HepG2 (cell line): ENCODE measurements at regions not wholly inside any gene's neighbourhood (a gene's known extent, or its start where the extent isn't known, plus 50 kb on each side); places are given as distances from the start of the nearest gene placed in this dataset.

Experiments
- BCL6 ChIP-seq: IDR thresholded peaks from 2 replicates; pipeline ENCODE4 v1.6.1; 2016; ENCODE audit warnings: missing genetic modification reagents, missing compliant biosample characterization
- CCAR2 ChIP-seq: fragments of 200-400 bp; formaldehyde crosslinking; optimal IDR thresholded peaks from 2 replicates; pipeline ENCODE3; 2018; ENCODE audit warnings: low read depth, mild to moderate bottlenecking, low read length, moderate library complexity
- KAT7 ChIP-seq: IDR thresholded peaks from 2 replicates; pipeline ENCODE4 v1.6.1; 2018; ENCODE audit warnings: borderline replicate concordance, missing compliant biosample characterization
- MXD4 ChIP-seq: IDR thresholded peaks from 2 replicates; pipeline ENCODE4 v1.6.1; 2016; ENCODE audit warnings: mild to moderate bottlenecking, missing biosample characterization, missing genetic modification reagents
- NR2C2 ChIP-seq: sonication (generic); formaldehyde crosslinking; IDR thresholded peaks from 2 replicates; pipeline ENCODE4 v1.4.0; 2020; ENCODE audit warnings: missing genetic modification reagents, mild to moderate bottlenecking, moderate library complexity, borderline replicate concordance
- TOE1 ChIP-seq: sonication (generic); formaldehyde crosslinking; IDR thresholded peaks from 2 replicates; pipeline ENCODE4 v1.4.0; 2020; ENCODE audit warnings: mild to moderate bottlenecking, missing genetic modification reagents
- ZBTB7A ChIP-seq: sonication (generic); formaldehyde crosslinking; IDR thresholded peaks from 2 replicates; pipeline ENCODE4 v1.8.0; 2022; ENCODE audit warnings: mild to moderate bottlenecking, missing genetic modification reagents
- ZNF629 ChIP-seq: sonication (generic); formaldehyde crosslinking; conservative IDR thresholded peaks from 2 replicates; pipeline ENCODE4 v1.5.0; 2020; ENCODE audit warnings: missing genetic modification reagents
- TF ChIP-seq, protein P1 (sequence below): sonication (generic); formaldehyde crosslinking; IDR thresholded peaks from 2 replicates; pipeline ENCODE4 v1.5.1; 2020; ENCODE audit warnings: mild to moderate bottlenecking, missing genetic modification reagents, moderate library complexity
- TF ChIP-seq, protein P2 (sequence below), 2 experiments: IDR thresholded peaks; 2 replicates each; pipeline ENCODE4 v1.6.1; 2011 to 2012; ENCODE audit warnings: low read length in 2 of 2, borderline replicate concordance in 1 of 2, low read depth in 1 of 2, mild to moderate bottlenecking in 1 of 2, moderate library complexity in 1 of 2
- TF ChIP-seq, protein P3 (sequence below): sonication (generic); formaldehyde crosslinking; IDR thresholded peaks from 2 replicates; pipeline ENCODE4 v1.5.0; 2020; ENCODE audit warnings: mild to moderate bottlenecking, missing genetic modification reagents, moderate library complexity

DNA sequence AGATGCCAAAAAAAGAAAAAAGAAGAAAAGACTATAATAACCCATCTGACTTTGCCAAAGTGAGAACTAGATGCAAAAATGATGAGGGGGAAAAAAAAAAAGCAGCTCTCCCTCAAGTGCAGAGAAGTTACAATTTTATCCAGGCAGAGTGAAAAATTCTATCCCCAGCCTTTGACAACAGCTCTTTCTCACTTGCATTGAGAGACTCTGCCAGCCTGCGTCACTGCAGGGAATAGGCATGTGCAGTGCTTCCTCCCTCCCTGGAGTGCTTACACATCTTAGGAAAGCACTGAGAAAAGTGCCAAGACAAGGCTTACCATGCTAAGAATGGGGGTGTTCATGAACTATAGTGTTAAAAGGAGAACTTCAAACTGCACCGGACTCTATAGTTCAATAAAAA lies 418.6 kb upstream of the TYRP1 start:
- TF ChIP-seq MXD4 (CRISPR knock-in tag): no peak
- TF ChIP-seq KAT7 (CRISPR knock-in tag): no peak
- TF ChIP-seq, protein P1, sequence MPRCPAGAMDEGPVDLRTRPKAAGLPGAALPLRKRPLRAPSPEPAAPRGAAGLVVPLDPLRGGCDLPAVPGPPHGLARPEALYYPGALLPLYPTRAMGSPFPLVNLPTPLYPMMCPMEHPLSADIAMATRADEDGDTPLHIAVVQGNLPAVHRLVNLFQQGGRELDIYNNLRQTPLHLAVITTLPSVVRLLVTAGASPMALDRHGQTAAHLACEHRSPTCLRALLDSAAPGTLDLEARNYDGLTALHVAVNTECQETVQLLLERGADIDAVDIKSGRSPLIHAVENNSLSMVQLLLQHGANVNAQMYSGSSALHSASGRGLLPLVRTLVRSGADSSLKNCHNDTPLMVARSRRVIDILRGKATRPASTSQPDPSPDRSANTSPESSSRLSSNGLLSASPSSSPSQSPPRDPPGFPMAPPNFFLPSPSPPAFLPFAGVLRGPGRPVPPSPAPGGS: no peak
- no peak for TF ChIP-seq ZBTB7A (CRISPR knock-in tag)
- no peak for TF ChIP-seq TOE1 (CRISPR knock-in tag)
- TF ChIP-seq, protein P2, sequence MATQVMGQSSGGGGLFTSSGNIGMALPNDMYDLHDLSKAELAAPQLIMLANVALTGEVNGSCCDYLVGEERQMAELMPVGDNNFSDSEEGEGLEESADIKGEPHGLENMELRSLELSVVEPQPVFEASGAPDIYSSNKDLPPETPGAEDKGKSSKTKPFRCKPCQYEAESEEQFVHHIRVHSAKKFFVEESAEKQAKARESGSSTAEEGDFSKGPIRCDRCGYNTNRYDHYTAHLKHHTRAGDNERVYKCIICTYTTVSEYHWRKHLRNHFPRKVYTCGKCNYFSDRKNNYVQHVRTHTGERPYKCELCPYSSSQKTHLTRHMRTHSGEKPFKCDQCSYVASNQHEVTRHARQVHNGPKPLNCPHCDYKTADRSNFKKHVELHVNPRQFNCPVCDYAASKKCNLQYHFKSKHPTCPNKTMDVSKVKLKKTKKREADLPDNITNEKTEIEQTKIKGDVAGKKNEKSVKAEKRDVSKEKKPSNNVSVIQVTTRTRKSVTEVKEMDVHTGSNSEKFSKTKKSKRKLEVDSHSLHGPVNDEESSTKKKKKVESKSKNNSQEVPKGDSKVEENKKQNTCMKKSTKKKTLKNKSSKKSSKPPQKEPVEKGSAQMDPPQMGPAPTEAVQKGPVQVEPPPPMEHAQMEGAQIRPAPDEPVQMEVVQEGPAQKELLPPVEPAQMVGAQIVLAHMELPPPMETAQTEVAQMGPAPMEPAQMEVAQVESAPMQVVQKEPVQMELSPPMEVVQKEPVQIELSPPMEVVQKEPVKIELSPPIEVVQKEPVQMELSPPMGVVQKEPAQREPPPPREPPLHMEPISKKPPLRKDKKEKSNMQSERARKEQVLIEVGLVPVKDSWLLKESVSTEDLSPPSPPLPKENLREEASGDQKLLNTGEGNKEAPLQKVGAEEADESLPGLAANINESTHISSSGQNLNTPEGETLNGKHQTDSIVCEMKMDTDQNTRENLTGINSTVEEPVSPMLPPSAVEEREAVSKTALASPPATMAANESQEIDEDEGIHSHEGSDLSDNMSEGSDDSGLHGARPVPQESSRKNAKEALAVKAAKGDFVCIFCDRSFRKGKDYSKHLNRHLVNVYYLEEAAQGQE (IDR thresholded peaks at IDR 0.05; ENCODE audit: borderline replicate concordance in 1 of 2, low read depth in 1 of 2, low read length in 2 of 2): no peak
- TF ChIP-seq, protein P3, sequence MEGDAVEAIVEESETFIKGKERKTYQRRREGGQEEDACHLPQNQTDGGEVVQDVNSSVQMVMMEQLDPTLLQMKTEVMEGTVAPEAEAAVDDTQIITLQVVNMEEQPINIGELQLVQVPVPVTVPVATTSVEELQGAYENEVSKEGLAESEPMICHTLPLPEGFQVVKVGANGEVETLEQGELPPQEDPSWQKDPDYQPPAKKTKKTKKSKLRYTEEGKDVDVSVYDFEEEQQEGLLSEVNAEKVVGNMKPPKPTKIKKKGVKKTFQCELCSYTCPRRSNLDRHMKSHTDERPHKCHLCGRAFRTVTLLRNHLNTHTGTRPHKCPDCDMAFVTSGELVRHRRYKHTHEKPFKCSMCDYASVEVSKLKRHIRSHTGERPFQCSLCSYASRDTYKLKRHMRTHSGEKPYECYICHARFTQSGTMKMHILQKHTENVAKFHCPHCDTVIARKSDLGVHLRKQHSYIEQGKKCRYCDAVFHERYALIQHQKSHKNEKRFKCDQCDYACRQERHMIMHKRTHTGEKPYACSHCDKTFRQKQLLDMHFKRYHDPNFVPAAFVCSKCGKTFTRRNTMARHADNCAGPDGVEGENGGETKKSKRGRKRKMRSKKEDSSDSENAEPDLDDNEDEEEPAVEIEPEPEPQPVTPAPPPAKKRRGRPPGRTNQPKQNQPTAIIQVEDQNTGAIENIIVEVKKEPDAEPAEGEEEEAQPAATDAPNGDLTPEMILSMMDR (CRISPR knock-in tag): no peak
- no peak for TF ChIP-seq NR2C2 (CRISPR knock-in tag)
- TF ChIP-seq CCAR2: no peak
- TF ChIP-seq ZNF629 (CRISPR knock-in tag): no peak
- no peak for TF ChIP-seq BCL6 (CRISPR knock-in tag)
